ENCODE measurements at regions not wholly inside any gene's neighbourhood (a gene's known extent, or its start where the extent isn't known, plus 50 kb on each side); places are given as distances from the start of the nearest gene placed in this dataset.

- TF ChIP-seq CTCF (tag by site-specific recombination; IDR thresholded peaks at IDR 0.05) (no peak), ZBTB1 (tag by site-specific recombination; IDR thresholded peaks at IDR 0.05) (no peak), ZNF292 (tag by site-specific recombination; IDR thresholded peaks at IDR 0.05; ENCODE audit: borderline replicate concordance, low read depth) (no peak)
Observed at GRCh38 chr2:65969161-65969560, 465.8 kb upstream of the MEIS1 start.
